K562 (cell line): ENCODE measurements at regions not wholly inside any gene's neighbourhood (a gene's known extent, or its start where the extent isn't known, plus 50 kb on each side); places are given as distances from the start of the nearest gene placed in this dataset.

Experiments
- ATAC-seq: fragments of 200-7000 bp; cut with Tn5 transposase; 3 replicates; pipeline ENCODE4 v1.9.1; 2020; ENCODE audit warnings: moderate library complexity
- BruUV-seq: library from RNA; stranded (reverse); fragments of 400-500 nt; replicated peaks from 2 replicates; lab custom pipeline; 2021; lab: Mats Ljungman, UMichigan
- CTCF ChIA-PET: fragments of 300-600 bp; formaldehyde crosslinking; extraction: SDS; loops from one replicate; lab custom pipeline; 2021; ENCODE audit warnings: low intra/inter-chr PET ratio; lab: Yijun Ruan, JAX
- POLR2A ChIA-PET: fragments of 300-600, 350-650 bp; sonication (Branson Sonifier 250); formaldehyde crosslinking; extraction: SDS; loops from one replicate; lab custom pipeline; 2021; ENCODE audit warnings: antibody characterized with exemption, inconsistent platforms; lab: Yijun Ruan, JAX
- DNase-seq, 4 experiments: peaks; one replicate each; pipeline versions ENCODE4 v3.0.0 to v3.0.0-alpha.2; 2011 to 2018; ENCODE audit warnings: low spot score in 3 of 4, mixed read lengths in 3 of 4; ENCODE audit errors: extremely low read depth in 1 of 4
- FAIRE-seq: peaks from 2 replicates; lab custom pipeline; 2011; peaks lifted over from hg19 to GRCh38; lab: Jason Lieb, UNC
- H2AFZ ChIP-seq: 2 replicates; pipeline ENCODE4 v1.6.0; 2011; ENCODE audit warnings: low read depth, low read length, control low read depth, inconsistent platforms
- H3K27ac ChIP-seq: fragments of 200-600 bp; 3 replicates; pipeline ENCODE4 v1.8.0; 2011; ENCODE audit warnings: low read depth, mild to moderate bottlenecking, control low read depth, inconsistent platforms, low read length, moderate library complexity, mixed read lengths; ENCODE audit errors: extremely low read depth
- H3K27me3 ChIP-seq, 2 experiments: fragments of 300-600 bp in 1 of 2; 2 replicates in 1 of 2; 3 replicates in 1 of 2; pipeline versions ENCODE4 v1.6.0 to v1.8.0; 2011; ENCODE audit warnings: inconsistent platforms in 2 of 2, low read length in 2 of 2, mild to moderate bottlenecking in 1 of 2, mixed read lengths in 1 of 2, moderate library complexity in 1 of 2; ENCODE audit not compliant: control insufficient read depth in 2 of 2, insufficient read depth in 2 of 2
- H3K36me3 ChIP-seq: fragments of 300-600 bp; 3 replicates; pipeline ENCODE4 v1.8.0; 2011; ENCODE audit warnings: mild to moderate bottlenecking, low read length, inconsistent platforms; ENCODE audit not compliant: control insufficient read depth, insufficient read depth
- H3K4me1 ChIP-seq, 2 experiments: fragments of 200-600 bp in 1 of 2; replicated peaks in 1 of 2; 2 replicates in 1 of 2; 3 replicates in 1 of 2; pipeline versions ENCODE4 v1.5.1 to v1.8.0; 2011; ENCODE audit warnings: inconsistent platforms in 2 of 2, low read length in 2 of 2, mild to moderate bottlenecking in 1 of 2, mixed read lengths in 1 of 2, moderate library complexity in 1 of 2; ENCODE audit not compliant: control insufficient read depth in 2 of 2, insufficient read depth in 2 of 2
- H3K4me2 ChIP-seq: 2 replicates; pipeline ENCODE4 v1.6.1; 2011; ENCODE audit warnings: low read length, control low read depth, inconsistent platforms, mixed read lengths; ENCODE audit not compliant: insufficient read depth
- H3K4me3 ChIP-seq: fragments of 200-600 bp; sonication (generic), shearing (Covaris generic); 2 replicates; pipeline ENCODE4 v1.5.1; 2016; ENCODE audit warnings: control low read depth, inconsistent platforms
- H3K79me2 ChIP-seq: fragments of 200-600 bp; 3 replicates; pipeline ENCODE4 v1.8.0; 2011; ENCODE audit warnings: low read length, inconsistent platforms; ENCODE audit not compliant: control insufficient read depth, insufficient read depth
- H3K9ac ChIP-seq, 2 experiments: 2 replicates each; pipeline versions ENCODE4 v1.6.0 to v1.6.1; 2011; ENCODE audit warnings: low read depth in 2 of 2, low read length in 2 of 2, control low read depth in 1 of 2, inconsistent platforms in 1 of 2, mild to moderate bottlenecking in 1 of 2, mixed read lengths in 1 of 2; ENCODE audit not compliant: insufficient read depth in 1 of 2
- H3K9me1 ChIP-seq: one replicate; pipeline ENCODE4 v1.6.0; 2011; ENCODE audit warnings: inconsistent platforms, mild to moderate bottlenecking, low read length, moderate library complexity; ENCODE audit not compliant: control insufficient read depth, insufficient read depth
- H3K9me3 ChIP-seq: replicated peaks from 2 replicates; pipeline ENCODE4 v1.5.1; 2011; ENCODE audit warnings: low read depth, low read length, inconsistent platforms; ENCODE audit not compliant: control insufficient read depth, insufficient read depth
- H4K20me1 ChIP-seq: replicated peaks from 2 replicates; pipeline ENCODE4 v1.6.1; 2011; ENCODE audit warnings: low read length, inconsistent platforms, mixed read lengths; ENCODE audit not compliant: control insufficient read depth, insufficient read depth
- ATF7 ChIP-seq: fragments of 450-650 bp; IDR thresholded peaks from 2 replicates; pipeline ENCODE4 v1.7.1; 2014; ENCODE audit warnings: mild to moderate bottlenecking, moderate library complexity
- GTF3C2 ChIP-seq: IDR thresholded peaks from 3 replicates; pipeline ENCODE4 v1.6.1; 2011; ENCODE audit warnings: borderline replicate concordance, mild to moderate bottlenecking, moderate library complexity; ENCODE audit not compliant: insufficient read length; ENCODE audit errors: extremely low read depth
- PHF21A ChIP-seq: fragments of 450-650 bp; IDR thresholded peaks from 2 replicates; pipeline ENCODE4 v1.6.1; 2017; ENCODE audit warnings: low read depth, borderline replicate concordance
- PURB ChIP-seq: sonication (generic); formaldehyde crosslinking; IDR thresholded peaks from 2 replicates; pipeline ENCODE4 v1.9.0; 2021; ENCODE audit warnings: low read depth, mild to moderate bottlenecking, missing genetic modification reagents
- SMARCA4 ChIP-seq: fragments of 450-650 bp; IDR thresholded peaks from 2 replicates; pipeline ENCODE4 v1.6.1; 2016
- TBP ChIP-seq: optimal IDR thresholded peaks from 2 replicates; pipeline ENCODE3; 2011; ENCODE audit warnings: low read depth, low read length, improper control_type of control experiment
- YY1 ChIP-seq, 3 experiments: IDR thresholded peaks; 2 replicates each; pipeline ENCODE4 v1.6.1; 2011; ENCODE audit warnings: low read length in 2 of 3, mild to moderate bottlenecking in 2 of 3, moderate library complexity in 2 of 3, borderline replicate concordance in 1 of 3, control low read depth in 1 of 3, low read depth in 1 of 3; ENCODE audit not compliant: insufficient read depth in 3 of 3, insufficient replicate concordance in 2 of 3, control insufficient read depth in 1 of 3, insufficient read length in 1 of 3; ENCODE audit errors: extremely low read depth in 1 of 3
- ZBED1 ChIP-seq: IDR thresholded peaks from 2 replicates; pipeline ENCODE4 v1.6.1; 2014
- ZNF449 ChIP-seq: fragments of 250-450 bp; sonication (Bioruptor Pico); IDR thresholded peaks from 2 replicates; pipeline ENCODE4 v1.8.0; 2022; ENCODE audit warnings: moderate library complexity, mild to moderate bottlenecking, inconsistent platforms
- ZNF764 ChIP-seq: fragments of 250-450 bp; sonication (Bioruptor Pico); IDR thresholded peaks from 2 replicates; pipeline ENCODE4 v1.4.0; 2020; ENCODE audit warnings: low read depth, mild to moderate bottlenecking, moderate library complexity
- ZNF780A ChIP-seq: fragments of 250-450 bp; sonication (Bioruptor Pico); IDR thresholded peaks from 2 replicates; pipeline ENCODE4 v1.5.0; 2021; ENCODE audit warnings: mild to moderate bottlenecking
- WGBS: fragments of 100-300 bp; shearing (Covaris generic); methylation state at CpG from one replicate; pipeline ENCODE4 v1.1.6; 2016; ENCODE audit warnings: low coverage, mixed read lengths; ENCODE audit not compliant: insufficient coverage; ENCODE audit errors: missing lambda C conversion rate; 5-methylcytosine and 5-hydroxymethylcytosine counted together
- in situ Hi-C: fragments of 300-500 bp; cut with MboI; formaldehyde crosslinking; loops from 4 replicates; pipeline ENCODE4 v1.15.0; 2018; ENCODE audit warnings: inconsistent platforms, mixed read lengths
- intact Hi-C: fragments of 100-400 bp; cut with micrococcal nuclease; formaldehyde crosslinking; loops from 2 replicates; pipeline ENCODE4 v1.14.2; 2022
- TF ChIP-seq, protein P1 (sequence below): fragments of 450-650 bp; IDR thresholded peaks from 2 replicates; pipeline ENCODE4 v1.6.1; 2014; ENCODE audit warnings: low read depth, mild to moderate bottlenecking, moderate library complexity, borderline replicate concordance
- TF ChIP-seq, protein P2 (sequence below): fragments of 250-450 bp; sonication (Bioruptor Pico); IDR thresholded peaks from 2 replicates; pipeline ENCODE4 v1.5.0; 2020; ENCODE audit warnings: mild to moderate bottlenecking

- Histone ChIP-seq H3K9ac (no peak overlapping the region), H3K9me1 (no peaks in the 10 kb centered on the region), H3K27ac (no peak overlapping the region), H2AFZ (no peak overlapping the region), H3K9me3 (no peaks in the 10 kb centered on the region), H4K20me1 (no peaks in the 10 kb centered on the region), H3K4me1 (no peaks in the 10 kb centered on the region), H3K79me2 (no peaks in the 10 kb centered on the region), H3K4me2 (no peak overlapping the region), H3K4me3 (no peak overlapping the region), H3K36me3 (no peaks in the 10 kb centered on the region), H3K27me3 (no peaks in the 10 kb centered on the region; a peak in 1 of 5 replicates)
- CTCF ChIA-PET: no interaction called here
- BruUV-seq: no TSS peak
- 0% methylated on average over 1 of the region's 1 CpG for WGBS
- intact Hi-C loops (no loop called here), in situ Hi-C loops (loop anchor here (10.0 to 25.0 kb wide), 2 partner anchors 91 to 957 kb away; no protein-coding TSS in a partner anchor)
- POLR2A ChIA-PET: no interaction called here
- ATAC-seq: no peak
- no peak for TF ChIP-seq ZBED1
- TF ChIP-seq ZNF449 (CRISPR knock-in tag): no peak
- no peak for TF ChIP-seq PHF21A
- TF ChIP-seq YY1 (IDR thresholded peaks at IDR 0.05; ENCODE audit: borderline replicate concordance in 1 of 3, control insufficient read depth in 1 of 3, extremely low read depth in 1 of 3, insufficient read depth in 3 of 3, insufficient read length in 1 of 3, insufficient replicate concordance in 2 of 3, low read depth in 1 of 3, low read length in 2 of 3): no peak
- TF ChIP-seq GTF3C2: no peak
- TF ChIP-seq SMARCA4: no peak
- no peak for TF ChIP-seq PURB
- TF ChIP-seq, protein P1, sequence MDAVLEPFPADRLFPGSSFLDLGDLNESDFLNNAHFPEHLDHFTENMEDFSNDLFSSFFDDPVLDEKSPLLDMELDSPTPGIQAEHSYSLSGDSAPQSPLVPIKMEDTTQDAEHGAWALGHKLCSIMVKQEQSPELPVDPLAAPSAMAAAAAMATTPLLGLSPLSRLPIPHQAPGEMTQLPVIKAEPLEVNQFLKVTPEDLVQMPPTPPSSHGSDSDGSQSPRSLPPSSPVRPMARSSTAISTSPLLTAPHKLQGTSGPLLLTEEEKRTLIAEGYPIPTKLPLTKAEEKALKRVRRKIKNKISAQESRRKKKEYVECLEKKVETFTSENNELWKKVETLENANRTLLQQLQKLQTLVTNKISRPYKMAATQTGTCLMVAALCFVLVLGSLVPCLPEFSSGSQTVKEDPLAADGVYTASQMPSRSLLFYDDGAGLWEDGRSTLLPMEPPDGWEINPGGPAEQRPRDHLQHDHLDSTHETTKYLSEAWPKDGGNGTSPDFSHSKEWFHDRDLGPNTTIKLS: no peak
- no peak for TF ChIP-seq TBP
- TF ChIP-seq, protein P2, sequence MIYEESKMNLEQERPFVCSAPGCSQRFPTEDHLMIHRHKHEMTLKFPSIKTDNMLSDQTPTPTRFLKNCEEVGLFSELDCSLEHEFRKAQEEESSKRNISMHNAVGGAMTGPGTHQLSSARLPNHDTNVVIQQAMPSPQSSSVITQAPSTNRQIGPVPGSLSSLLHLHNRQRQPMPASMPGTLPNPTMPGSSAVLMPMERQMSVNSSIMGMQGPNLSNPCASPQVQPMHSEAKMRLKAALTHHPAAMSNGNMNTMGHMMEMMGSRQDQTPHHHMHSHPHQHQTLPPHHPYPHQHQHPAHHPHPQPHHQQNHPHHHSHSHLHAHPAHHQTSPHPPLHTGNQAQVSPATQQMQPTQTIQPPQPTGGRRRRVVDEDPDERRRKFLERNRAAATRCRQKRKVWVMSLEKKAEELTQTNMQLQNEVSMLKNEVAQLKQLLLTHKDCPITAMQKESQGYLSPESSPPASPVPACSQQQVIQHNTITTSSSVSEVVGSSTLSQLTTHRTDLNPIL (CRISPR knock-in tag): no peak
- TF ChIP-seq ZNF764 (CRISPR knock-in tag): no peak
- TF ChIP-seq ATF7: no peak
- TF ChIP-seq ZNF780A: no peak
- no peak for DNase-seq
- FAIRE-seq: no peak
Measured at GRCh38 chr13:60343978-60344377, 53.0 kb upstream of the TDRD3 start.
